ENCODE measurements at regions not wholly inside any gene's neighbourhood (a gene's known extent, or its start where the extent isn't known, plus 50 kb on each side); places are given as distances from the start of the nearest gene placed in this dataset.

GRCh38 chr1:2891923-2892448, 90.5 kb upstream of the TTC34 start:
- no peak for TF ChIP-seq CTCF (IDR thresholded peaks at IDR 0.05)
- no peak for TF ChIP-seq POLR2A (IDR thresholded peaks at IDR 0.05)
